Kidney glomerular epithelial cell (primary cell): ENCODE measurements at regions not wholly inside any gene's neighbourhood (a gene's known extent, or its start where the extent isn't known, plus 50 kb on each side); places are given as distances from the start of the nearest gene placed in this dataset.

Source experiments
- DNase-seq: peaks from one replicate; lab custom pipeline; 2025; lab: John Stamatoyannopoulos, UW

DNA sequence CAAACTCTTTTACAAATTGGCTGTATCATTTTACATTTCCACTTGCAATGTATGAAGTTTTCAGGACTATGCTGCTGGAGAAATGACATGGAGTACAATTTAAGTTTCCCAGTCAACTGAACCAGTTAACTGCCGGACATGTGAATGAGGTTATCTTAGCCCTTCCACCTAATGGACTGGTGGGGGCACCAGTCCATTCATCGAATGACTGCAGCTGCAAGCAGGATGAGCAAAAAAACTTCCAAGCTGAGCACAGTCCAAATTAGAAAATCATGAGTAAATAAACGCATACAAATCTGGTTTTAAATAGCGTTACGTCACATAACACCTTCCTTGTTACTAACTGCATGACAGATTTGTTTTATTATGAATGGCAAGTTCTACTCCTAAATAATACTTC is 1131.5 kb downstream of the PCDH18 start:
- DNase-seq, result no peak

DNA sequence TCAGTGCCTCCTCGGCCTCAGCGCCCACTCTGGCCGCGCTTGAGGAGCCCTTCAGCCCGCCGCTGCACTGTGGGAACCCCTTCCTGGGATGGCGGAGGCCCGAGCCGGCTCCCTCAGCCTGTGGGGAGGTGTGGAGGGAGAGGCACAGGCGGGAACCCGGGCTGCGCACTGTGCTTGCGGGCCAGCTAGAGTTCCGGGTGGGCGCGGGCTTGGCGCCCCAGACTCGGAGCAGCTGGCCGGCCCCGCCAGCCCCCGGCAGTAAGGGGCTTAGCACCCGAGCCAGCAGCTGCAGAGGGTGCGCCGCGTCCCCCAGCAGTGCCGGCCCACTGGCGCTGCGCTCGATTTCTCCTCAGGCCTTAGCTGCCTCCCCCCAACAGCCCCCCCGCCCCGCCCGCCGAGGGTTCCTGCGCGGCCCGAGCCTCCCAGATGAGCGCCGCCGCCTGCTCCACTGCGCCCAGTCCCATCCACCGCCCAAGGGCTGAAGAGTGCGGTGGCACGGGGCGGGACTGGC is 1137.0 kb downstream of the PCDH18 start:
- no peak for DNase-seq

DNA sequence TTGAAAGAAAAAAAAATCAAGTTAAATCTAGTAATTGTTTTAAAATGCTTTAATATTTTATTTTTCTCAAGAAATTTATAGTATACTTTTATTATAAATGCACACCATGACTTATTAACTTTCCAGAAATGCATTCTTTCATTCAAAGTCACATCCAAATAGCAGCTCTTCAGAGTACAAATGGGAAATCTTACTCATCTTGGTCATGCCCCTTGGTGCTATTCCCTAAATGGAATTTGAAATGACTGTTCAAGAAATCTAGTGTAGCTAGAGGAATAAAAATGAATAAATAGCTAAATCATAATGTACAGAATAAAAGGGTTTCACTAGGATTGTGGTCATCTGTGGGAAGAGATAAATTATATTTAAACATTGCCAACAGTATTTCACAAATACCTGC is 1139.7 kb downstream of the PCDH18 start:
- peak; percentile 9 for DNase-seq

DNA sequence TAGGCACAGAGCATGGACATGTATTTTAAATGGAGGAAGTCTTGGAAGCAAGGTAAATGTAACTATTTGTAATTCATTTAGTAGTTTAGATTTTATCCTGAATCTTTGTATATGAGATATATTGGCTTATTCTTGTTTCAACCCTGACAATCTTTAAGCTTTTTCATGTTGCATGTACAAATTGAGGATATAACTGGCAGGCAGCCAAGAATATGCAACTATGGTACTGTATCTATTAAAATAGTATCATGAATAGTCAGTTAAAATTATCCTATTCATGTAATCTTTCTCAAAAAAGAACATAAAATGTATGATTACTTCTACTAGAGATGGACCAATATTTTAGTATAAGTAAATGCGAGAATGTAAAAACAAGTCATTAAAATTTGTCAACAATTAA is 1141.5 kb downstream of the PCDH18 start:
- DNase-seq, result no peak

DNA sequence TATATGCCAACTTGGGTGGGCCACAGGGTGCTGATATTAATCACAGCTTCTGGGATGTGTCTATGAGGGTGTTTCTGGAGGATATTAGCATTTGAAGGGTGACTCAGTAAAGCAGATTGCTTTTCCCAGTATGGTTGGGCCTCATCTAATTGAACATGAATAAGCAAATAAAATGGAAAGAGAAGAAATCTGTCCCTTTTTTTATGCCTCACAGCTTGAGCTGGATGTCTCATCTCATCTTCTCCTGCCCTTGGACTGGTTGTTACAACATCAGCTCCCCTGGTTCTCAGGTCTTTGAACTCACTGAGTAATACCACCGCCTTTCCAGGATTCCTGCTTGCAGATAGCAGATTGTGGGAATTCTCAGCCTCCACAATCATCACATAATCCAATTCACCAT is 1149.2 kb downstream of the PCDH18 start:
- DNase-seq, result no peak

DNA sequence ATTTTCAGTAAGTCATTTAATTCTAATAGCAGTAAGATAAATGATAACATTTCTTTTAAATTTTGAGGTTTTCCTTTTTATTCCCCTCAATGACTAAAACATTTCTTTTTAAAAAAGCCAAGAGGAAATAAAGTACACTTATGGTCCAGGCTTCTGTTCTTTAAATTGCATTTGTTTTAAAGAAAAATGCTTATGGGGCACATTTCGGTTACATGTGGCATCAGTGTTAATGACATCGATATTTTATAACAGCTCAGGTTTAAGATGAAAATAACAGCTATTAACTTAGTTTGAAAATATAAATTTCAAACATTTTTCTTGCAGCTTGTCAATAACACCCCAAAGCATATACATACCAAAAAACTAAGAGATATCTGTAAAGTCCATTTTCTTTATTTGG is 1161.1 kb downstream of the PCDH18 start:
- no peak for DNase-seq

DNA sequence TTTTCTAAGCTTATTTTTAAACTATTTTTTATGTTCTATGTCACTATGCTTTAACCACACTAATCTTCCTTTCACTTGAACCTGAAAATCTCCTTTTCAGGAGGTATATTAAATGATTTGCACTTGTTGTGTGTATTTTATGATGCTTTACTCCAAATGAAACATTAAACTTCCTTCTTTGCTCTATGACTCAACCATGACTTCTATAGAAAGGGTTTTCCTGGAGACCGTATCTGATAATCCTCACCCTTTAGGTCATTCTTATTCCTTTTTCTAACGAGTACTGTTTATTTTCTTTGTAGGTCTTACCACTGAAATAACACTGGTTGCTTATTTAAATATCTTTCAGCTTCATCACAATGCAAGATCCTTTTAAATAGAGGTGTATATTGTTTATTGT is 1163.2 kb downstream of the PCDH18 start:
- no peak for DNase-seq

DNA sequence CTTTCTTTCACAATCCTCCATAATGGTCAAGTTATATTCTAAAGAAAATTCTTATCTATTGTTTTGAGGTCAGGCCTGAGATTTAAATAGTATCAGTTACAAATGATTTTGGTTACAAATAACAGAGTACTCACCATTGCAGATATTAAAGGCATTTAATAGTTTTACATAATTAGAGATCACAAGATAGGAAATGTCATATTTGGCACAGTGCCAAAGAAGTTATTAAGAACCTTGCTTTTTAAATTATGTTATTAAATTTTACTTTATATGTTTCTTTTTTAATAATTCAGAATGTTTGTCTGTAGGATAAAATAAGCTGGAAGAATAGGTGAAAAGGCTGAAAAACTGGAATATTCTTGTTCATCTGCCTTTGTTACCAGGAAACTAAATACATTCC is 1174.7 kb downstream of the PCDH18 start:
- DNase-seq, result no peak

DNA sequence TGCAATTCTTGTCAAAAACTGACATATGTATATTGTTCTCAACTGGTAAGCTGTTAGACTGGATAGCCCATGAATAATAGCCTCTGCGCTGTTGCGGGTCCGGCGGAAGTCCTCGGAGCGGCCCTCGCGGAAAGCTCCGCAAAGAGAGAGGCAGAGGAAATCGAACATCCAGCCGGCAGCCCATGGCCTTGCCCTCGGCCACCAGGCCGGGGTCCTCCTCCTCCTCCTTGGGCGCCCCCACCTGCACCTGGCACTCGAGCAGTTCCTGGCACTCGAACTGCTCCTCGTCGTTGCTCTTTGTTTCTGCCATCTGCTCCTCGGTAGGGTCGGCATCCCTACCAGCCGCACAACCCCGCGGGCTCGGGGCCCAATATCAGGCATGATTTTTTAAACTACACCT is 1176.3 kb downstream of the PCDH18 start:
- no peak for DNase-seq

DNA sequence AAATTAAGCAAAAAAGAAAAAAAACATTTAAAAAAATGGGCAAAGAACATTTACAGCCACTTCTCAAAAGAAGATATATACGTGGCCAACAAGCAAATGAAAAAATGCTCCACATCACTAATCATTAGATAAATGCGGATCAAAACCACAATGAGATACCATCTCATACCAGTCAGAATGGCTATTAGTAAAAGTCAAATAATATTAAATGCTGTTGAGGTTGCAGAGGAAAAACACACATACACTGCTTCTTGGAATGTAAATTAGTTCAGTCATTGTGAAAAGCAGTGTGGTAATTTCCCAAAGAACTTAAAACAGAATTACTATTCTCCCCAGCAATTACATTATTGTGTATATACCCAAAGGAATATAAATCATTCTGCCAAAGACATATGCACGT is 1189.0 kb downstream of the PCDH18 start:
- no peak for DNase-seq

DNA sequence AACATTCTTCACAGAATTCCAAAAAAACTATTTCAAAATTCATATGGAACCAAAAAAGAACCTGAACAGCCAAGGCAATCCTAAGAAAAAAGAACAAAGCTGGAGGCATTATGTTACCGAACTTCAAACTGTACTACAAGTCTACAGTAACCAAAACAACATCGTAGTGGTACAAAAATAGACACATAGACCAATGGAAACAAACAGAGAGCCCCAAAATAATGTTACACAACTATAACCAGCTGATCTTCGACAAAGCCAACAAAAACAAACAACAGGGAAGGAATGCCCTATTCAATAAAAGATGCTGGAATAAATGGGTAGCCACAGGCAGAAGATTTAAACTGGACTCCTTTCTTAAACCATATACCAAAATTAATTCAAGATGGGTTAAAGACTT is 1189.6 kb downstream of the PCDH18 start:
- DNase-seq, result no peak

DNA sequence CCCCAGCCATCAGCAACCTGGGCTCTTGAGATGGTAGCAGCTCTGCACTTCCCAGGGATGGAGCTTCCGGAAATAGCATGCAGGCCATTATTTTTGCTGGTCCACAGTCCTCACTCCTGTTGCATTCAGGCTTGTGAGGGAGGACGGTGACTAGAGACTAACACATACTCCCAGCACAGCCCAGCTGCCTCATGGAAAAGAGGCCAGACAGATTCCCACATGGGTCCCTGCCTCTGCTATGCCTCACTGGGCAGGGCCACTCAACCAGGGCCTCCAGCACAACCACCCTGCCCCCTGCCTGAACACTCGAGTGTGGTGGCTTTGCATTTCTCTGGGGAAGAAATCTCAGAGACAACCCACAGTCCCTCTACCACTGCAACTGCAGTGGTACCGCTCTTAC is 1195.1 kb downstream of the PCDH18 start:
- no peak for DNase-seq

DNA sequence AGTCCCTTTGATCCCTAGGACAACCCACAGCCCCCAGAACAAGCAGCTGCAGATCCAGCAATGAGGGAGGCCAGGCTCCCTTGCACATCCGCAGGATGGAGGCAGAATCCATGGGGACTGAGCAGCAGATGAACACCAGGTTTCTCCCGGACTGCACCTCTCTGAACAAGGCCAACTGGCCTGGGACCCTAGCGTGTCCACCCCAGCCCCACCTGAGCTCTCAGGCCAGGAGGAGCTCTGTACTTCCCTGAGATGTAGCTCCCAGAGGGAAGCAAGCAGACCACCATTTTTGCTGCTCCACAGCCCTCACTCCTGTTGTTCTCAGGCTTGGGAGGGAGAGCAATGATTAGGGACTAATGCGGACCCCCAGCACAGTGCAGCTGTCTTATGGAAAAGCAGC is 1195.8 kb downstream of the PCDH18 start:
- DNase-seq, result no peak

DNA sequence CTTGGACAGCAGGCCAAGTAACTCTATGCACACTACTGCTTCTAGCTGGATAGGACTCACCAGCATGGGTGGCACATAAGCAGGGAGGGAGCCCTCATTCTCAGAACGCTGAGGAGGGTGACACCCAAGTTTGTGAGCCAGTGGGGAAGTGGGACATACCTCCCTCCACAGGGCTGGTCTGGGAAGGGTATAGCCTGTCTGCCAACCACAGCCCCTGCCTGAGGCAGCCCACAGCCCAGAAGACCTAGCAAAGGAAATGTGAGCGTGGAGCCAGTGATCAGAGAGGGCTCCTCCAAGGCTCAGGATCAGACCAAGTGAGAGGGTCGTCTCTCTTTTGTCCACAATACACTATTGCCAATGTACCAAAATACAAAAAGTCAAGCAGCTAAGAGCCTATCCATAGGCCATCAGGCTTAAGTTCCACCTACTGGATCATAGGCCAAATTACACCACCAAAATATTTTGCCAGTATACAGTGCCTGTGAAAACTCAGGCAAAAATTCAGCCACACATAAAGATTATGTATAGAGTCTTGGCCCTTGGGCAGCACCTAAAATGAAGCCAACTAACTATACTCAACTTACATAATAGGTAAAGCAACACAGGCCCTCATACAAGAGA is 1203.1 kb downstream of the PCDH18 start:
- DNase-seq, result no peak

DNA sequence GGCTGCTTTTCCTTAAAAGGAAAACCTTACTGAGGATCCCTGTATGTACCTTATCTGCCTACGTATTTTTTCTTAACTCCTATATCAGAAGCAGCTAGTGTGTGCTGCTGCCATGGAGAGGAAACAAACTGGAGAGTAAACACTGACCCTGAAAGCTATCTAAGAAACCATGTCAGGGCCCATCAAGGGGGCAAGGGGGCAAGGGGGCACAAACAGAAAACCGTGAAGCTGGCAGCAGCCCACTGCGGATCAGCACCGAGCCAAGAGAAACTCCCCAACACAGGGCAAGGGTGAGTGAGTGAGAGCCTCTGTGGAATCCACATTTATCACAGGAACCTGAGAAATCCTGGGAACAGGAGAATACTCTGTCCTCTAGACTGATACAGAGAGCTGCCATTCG is 1204.2 kb downstream of the PCDH18 start:
- DNase-seq, result no peak

DNA sequence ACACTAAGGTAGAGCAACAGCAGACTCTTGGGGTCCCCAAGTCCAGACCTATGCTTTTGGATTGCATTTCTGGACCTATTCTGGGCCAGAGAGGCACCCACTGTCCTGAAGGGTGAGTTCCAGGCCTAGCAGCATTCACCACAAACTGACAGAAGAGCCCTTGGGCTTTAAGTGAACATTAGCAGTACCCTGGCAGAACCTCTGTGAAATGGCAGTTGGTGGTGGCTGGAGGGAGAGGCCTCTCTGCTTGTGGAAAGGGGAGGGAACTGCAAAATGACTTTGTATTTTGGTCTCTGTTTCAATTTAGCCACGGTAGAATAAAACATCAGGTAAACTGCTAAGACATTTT is 1211.9 kb downstream of the PCDH18 start:
- no peak for DNase-seq

DNA sequence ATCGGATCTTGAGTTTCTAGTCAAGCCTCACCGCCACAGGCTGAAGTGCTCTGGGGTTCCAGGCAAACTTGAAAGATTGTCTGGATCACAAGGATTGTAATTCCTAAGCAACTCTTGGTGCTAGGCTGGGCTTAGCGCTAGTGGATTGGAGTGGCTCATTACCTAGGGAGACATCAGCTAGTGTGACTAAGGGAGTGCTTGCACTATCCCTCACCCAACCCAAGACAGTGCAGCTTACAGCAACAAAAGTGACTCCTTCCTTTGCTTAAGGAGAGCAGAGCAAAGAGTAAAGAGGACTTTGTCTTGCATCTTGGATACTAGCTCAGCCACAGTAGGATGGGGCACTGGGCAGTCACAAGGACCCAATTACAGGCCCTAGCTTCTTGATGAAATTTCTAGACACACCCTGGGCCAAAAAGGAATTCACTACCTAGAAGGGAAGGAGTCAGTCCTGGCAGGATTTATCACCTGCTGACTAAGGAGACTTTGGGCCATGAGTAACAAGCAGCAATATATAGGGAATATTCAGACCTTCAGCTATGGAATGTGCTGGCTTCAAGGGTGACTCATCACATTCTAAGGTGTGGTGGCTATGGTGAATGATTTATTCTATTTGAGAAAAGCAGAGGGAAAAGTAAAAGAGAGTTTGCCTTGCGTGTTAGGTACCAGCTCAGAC is 1212.4 kb downstream of the PCDH18 start:
- peak; percentile 92 for DNase-seq

DNA sequence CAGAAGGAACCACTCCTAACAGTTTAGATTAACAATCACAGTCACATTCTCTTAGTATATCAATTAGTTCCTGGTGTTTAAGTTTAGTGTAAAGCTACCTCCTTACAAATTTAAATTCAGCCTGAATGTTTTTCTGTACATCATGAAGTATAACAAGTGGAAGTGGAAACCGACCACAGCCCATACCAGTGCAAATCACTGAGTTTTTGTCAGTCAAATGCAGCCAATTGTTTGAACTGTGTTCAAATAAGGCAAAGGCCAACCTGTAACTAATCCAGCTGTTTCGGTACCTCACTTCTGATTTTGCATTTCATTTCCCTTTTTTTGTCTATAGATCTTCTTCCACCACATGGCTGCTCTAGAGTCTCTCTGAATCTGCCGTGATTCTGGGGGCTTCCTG is 1215.3 kb downstream of the PCDH18 start:
- DNase-seq, result no peak

DNA sequence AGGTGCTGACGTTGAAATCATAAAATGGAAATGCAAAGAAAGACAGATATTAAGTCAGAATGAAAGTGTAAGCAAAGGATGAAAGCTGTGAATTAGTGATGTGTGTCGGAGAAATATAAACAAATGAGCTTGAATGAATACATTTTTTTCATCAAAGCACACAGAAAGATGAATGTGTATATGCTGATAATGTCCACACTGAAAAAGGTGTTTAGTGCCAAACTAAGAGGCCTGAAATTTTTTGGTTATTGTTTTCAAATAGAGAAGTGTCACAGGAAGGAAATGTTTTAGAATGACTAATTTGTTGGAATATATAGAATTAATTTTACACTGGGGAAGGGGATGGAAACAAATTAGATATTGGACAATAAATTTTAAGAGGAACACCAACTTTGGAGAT is 1217.6 kb downstream of the PCDH18 start:
- DNase-seq, result no peak

DNA sequence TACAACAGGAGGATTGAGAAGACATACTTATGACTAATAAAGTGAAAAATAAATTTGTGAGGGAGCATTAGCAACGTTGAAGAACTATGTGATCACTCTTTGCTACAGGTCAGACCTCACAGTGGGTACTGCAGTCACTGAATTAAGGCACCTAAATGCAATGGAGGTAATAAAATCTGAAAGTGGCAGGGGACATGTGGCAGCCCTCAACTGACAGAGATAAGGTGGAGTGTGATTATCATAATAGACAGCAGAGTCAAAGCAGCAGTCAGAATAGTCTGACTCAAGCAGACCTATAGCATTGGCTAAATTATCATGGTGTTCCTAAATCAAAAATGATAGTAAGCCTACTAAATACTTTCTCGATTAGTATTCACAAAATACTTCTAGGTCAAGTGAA is 1220.5 kb downstream of the PCDH18 start:
- DNase-seq, result no peak

DNA sequence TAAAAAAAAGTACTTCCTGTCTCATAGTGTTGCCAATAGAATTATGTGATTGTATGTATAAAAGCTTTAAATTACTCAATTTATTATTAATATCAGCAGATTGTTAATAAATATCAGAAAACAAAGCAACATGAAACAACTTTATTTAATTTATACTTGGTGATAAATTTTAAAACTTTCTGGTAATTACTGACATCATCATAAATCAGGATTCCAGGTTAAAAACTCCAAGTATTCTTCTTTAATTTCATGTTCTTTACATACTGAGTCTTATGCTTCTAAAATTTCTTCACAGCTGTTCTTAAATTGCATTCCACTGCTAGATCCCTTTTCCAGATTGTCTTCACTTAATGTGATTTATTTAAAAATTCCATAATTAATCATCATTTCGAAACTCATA is 1224.5 kb downstream of the PCDH18 start:
- no peak for DNase-seq

DNA sequence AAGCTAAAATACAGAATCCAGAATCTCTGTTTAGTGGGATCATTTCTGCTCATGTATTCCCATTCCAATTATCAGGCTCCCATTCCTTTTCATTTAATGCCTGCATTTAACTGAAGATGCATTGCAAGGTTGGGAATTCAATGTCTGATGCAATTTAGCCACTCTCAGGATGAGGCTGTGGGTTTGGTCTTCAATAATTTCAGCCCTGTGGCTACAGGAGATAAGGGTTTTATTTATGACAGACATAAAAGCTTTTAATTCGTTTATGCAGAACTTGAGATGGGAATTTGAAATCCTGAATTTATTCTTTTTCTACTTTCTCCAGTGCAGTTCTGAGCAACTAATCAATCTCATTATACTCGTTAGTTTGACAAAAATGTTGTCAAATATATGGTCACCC is 1225.9 kb downstream of the PCDH18 start:
- DNase-seq, result no peak

DNA sequence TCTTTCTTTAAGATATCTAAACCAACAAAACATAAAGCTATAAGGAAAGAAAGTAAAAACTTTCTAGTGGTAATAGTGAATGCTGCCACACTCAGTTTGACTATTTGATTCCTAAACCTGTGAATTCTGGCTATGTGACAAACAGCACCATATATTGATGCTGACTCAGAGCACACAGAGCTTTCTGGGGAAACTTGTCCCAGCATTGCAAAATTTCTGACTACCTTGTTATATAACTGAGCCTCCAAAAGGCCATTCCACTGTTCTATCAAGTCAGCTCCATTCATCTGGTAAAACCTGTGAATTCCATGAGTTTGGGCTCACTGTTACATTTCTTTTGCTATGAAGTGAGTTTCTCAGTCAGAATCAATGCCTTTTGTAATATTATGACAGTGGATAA is 1229.7 kb downstream of the PCDH18 start:
- no peak for DNase-seq
